Peyer's patch (tissue), 4 donors: ENCODE measurements at regions not wholly inside any gene's neighbourhood (a gene's known extent, or its start where the extent isn't known, plus 50 kb on each side); places are given as distances from the start of the nearest gene placed in this dataset.

Experiments used
- DNase-seq, 3 donors: peaks; one replicate each; pipeline ENCODE4 v3.0.0-alpha.2; 2017 to 2019
- H3K27ac ChIP-seq, 4 donors: fragments of 200-600 bp; sonication (generic); one replicate each; pipeline ENCODE4 v1.5.1; 2016 to 2019
- H3K27me3 ChIP-seq, 2 donors: fragments of 200-600 bp; sonication (generic); one replicate each; pipeline ENCODE4 v1.5.1; 2019
- H3K36me3 ChIP-seq, 3 donors: fragments of 200-600 bp; sonication (generic); one replicate each; pipeline ENCODE4 v1.5.1; 2016 to 2019
- H3K4me1 ChIP-seq, 4 donors: fragments of 200-600 bp; sonication (generic); one replicate each; pipeline ENCODE4 v1.5.1; 2016 to 2019
- H3K4me3 ChIP-seq, 4 donors: fragments of 200-600 bp; sonication (generic); 1 replicate in 3 of 4; 2 replicates in 1 of 4; pipeline ENCODE4 v1.5.1; 2016 to 2019; ENCODE audit warnings: mild to moderate bottlenecking in 1 of 4
- H3K9me3 ChIP-seq, 4 donors: fragments of 200-600 bp; sonication (generic); one replicate each; pipeline ENCODE4 v1.5.1; 2016 to 2019; ENCODE audit warnings: mild to moderate bottlenecking in 1 of 4
- POLR2A ChIP-seq, 2 donors: fragments of 450-650 bp; IDR thresholded peaks; one replicate each; pipeline ENCODE4 v1.5.1; 2017; ENCODE audit warnings: antibody characterized with exemption in 2 of 2, mild to moderate bottlenecking in 2 of 2, moderate library complexity in 2 of 2
- TF ChIP-seq, protein P1 (sequence below), 6 experiments: fragments of 450-650 bp in 4 of 6; fragments of 200-600 bp in 2 of 6; sonication (generic) in 1 of 6; IDR thresholded peaks; one replicate each; pipeline ENCODE4 v1.5.1; 2017 to 2019; ENCODE audit warnings: antibody characterized with exemption in 6 of 6, mild to moderate bottlenecking in 3 of 6, moderate library complexity in 1 of 6

DNA sequence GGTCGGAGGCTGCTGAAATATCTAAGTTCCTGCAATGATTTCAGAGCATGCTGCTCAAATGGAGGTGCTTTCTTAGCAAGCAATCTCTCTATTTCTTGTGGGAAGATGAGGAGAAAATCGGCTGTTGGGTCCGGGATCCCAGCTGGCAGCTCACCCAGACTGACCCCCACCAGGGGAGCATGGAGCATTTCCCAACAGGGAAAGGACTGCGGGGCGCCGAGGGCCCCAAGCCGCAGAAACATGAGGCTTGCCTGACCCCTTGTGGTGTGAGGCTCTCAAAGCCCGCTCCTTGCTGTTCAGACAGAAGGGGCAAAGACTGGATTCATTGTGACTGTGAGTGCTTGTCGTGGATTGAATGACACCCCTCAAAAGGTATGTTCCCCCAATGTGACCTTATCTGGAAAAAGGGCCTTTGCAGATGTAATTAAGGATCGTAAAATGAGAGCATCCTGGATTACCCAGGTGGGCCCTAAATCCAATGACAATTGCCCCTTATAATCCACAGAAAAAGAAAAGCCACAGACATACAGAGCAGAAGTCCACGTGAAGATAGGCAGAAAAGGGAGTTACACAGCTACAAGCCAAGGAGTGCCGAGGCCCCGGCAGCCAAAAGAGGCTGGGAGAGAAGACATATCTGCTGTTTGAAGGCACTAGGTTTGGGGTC is 116.3 kb upstream of the VASH1 start:
- no peak overlapping the region for H3K4me3 ChIP-seq
- TF ChIP-seq, protein P1, sequence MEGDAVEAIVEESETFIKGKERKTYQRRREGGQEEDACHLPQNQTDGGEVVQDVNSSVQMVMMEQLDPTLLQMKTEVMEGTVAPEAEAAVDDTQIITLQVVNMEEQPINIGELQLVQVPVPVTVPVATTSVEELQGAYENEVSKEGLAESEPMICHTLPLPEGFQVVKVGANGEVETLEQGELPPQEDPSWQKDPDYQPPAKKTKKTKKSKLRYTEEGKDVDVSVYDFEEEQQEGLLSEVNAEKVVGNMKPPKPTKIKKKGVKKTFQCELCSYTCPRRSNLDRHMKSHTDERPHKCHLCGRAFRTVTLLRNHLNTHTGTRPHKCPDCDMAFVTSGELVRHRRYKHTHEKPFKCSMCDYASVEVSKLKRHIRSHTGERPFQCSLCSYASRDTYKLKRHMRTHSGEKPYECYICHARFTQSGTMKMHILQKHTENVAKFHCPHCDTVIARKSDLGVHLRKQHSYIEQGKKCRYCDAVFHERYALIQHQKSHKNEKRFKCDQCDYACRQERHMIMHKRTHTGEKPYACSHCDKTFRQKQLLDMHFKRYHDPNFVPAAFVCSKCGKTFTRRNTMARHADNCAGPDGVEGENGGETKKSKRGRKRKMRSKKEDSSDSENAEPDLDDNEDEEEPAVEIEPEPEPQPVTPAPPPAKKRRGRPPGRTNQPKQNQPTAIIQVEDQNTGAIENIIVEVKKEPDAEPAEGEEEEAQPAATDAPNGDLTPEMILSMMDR (IDR thresholded peaks at IDR 0.05): peak in 3 of 6 experiments; percentile 15 to 33 (median 16)
- TF ChIP-seq POLR2A (IDR thresholded peaks at IDR 0.05): no peak
- DNase-seq: peak in 1 of 3 donors; percentile 34

DNA sequence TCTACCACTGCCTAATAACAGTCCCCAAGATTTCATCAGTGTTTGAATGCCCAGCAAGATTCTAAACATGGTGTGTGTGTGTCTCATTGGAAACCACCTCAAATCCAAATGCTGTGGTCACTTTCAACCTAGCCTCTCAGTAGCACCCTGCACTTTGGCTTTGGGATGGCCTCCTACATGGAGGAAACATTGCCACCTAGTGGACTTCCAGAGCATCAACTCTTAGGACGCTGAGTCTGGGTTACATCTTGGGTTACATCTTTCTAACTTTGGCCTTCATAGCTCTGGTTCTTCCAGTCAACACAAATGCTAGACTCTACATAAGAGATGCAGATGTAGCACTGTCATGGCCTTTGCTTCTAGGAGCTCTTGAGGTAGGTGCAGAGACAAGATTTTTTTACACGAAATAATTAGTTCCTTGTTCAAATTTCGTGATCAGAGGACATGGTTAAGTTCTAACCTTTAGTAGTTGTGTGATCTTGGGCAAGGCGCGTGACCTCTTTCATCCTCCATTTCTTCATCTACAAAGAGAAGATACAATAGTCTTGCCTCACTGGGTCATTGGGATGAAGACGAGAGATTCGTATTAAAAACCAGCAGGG is 113.5 kb upstream of the VASH1 start:
- Histone ChIP-seq H3K27me3 (no peaks in the 10 kb centered on the region), H3K4me3 (no peak overlapping the region), H3K27ac (no peak overlapping the region), H3K4me1 (no peaks in the 10 kb centered on the region), H3K36me3 (no peaks in the 10 kb centered on the region), H3K9me3 (no peaks in the 10 kb centered on the region)
- TF ChIP-seq, protein P1 (IDR thresholded peaks at IDR 0.05): peak in 5 of 6 experiments; percentile 16 to 63 (median 59)
- TF ChIP-seq POLR2A (IDR thresholded peaks at IDR 0.05): no peak
- peak in 1 of 3 donors; percentile 58 for DNase-seq

More for the DNA sequence above, 116.3 kb upstream of the VASH1 start:
- H3K36me3 ChIP-seq: no peaks in the 10 kb centered on the region
- no peaks in the 10 kb centered on the region for H3K27me3 ChIP-seq
- H3K4me1 ChIP-seq: no peaks in the 10 kb centered on the region
- no peak overlapping the region for H3K27ac ChIP-seq
- H3K9me3 ChIP-seq: no peaks in the 10 kb centered on the region

DNA sequence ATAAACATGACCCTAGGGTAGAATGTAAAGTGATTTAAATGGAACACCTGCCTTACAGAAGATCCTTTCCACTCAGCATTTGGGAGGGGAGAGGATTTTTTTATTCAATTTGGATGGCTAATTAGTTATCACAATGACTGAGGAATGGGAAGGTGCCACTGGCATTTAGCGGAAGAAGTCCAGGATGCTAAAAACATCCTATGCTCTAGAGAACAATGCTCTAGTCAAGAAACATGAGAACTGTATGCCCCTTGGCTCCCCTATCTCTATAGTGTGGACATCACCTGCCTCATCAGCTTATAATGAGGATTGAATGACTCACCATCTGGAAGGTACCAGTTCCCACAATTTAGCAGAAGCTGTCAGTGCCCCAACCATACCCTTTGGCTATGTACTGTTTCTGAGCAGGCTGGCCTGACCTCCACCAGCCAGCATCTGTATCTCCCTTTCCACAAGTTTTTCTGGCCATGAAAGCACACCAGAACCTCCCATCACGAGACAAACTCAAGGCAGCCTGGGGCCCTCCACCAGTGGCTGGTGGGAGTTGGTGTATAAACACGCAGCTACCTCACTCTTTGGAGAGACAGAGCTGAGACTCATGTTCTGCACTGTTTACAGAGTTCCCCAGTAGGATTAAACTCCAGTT is 109.7 kb upstream of the VASH1 start:
- no peak overlapping the region for H3K4me3 ChIP-seq
- H3K9me3 ChIP-seq: no peaks in the 10 kb centered on the region
- TF ChIP-seq, protein P1 (IDR thresholded peaks at IDR 0.05): no peak
- no peak for TF ChIP-seq POLR2A (IDR thresholded peaks at IDR 0.05)
- no peak overlapping the region for H3K27ac ChIP-seq
- no peaks in the 10 kb centered on the region for H3K36me3 ChIP-seq
- no peaks in the 10 kb centered on the region for H3K27me3 ChIP-seq
- no peak for DNase-seq
- no peaks in the 10 kb centered on the region for H3K4me1 ChIP-seq

DNA sequence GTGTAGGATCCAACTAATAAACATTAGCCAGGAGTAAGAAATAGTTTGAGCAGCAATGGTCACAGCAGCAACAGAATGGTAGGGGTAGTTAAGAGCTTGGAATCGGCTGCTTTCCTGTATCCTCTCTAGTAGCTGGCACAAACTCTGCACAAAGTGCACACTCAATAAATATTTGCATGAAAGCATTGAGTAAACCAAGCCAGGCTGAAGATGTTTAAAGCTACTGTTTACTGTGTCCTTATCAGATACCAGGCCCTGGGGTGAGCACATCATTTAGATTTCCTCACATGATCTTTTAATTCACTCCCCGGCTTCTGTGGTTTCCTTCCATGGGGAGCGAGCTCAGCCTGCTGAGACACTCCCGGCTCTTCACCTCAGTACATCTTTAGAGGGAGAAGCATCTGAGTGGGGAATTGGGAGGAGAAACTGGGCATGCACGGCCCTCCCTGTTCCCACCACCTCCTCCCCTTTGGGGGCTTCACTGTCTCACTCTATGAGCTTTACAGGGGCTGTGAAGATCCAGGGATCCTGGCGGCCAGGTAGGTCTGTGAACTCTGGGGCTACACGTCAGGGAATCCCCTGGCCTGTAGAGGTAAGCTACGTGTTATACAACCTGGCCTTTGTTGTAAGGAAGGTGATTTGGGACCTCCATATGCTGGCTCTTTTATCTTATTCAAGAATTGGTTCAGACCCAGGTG is 107.2 kb upstream of the VASH1 start:
- no peak for DNase-seq

DNA sequence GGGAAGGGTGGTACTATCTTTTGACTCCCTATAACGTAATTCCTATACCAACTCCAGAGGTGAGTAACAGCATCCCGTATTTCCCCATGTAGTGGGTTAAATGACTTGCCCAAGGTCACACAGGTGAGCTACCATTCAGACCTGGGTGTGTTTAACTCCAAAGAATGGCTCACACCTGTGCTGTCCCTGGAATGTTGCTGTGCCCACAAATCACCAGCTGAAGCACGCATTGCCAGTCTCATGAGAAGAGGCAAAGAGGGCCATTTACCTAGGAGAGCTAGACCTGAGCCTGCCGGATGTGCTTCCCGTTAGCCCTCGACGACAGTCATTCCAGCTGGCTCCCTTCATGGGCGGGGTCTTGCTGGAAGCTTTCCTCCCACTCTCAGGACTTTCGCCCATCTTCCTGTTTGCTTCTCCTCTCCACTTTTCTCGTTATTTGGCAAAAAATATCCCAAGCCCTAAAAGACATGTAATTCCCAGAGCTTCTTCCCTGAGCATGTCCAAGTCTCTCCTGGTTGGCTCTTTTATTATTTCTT is 106.6 kb upstream of the VASH1 start:
- no peaks in the 10 kb centered on the region for H3K36me3 ChIP-seq
- H3K4me3 ChIP-seq: no peak overlapping the region
- no peak for TF ChIP-seq POLR2A (IDR thresholded peaks at IDR 0.05)
- TF ChIP-seq, protein P1 (IDR thresholded peaks at IDR 0.05): no peak
- no peak for DNase-seq
- H3K27me3 ChIP-seq: no peaks in the 10 kb centered on the region
- no peak overlapping the region for H3K27ac ChIP-seq
- H3K4me1 ChIP-seq: no peaks in the 10 kb centered on the region
- H3K9me3 ChIP-seq: peaks cover 0 to 12% (median 0%) of the 10 kb centered on the region in 4 donors

More for the DNA sequence above, 107.2 kb upstream of the VASH1 start:
- H3K9me3 ChIP-seq: peaks cover 0 to 12% (median 0%) of the 10 kb centered on the region in 4 donors
- no peaks in the 10 kb centered on the region for H3K27me3 ChIP-seq
- H3K4me1 ChIP-seq: no peaks in the 10 kb centered on the region
- no peak overlapping the region for H3K27ac ChIP-seq
- H3K4me3 ChIP-seq: no peak overlapping the region
- TF ChIP-seq, protein P1 (IDR thresholded peaks at IDR 0.05): no peak
- TF ChIP-seq POLR2A (IDR thresholded peaks at IDR 0.05): no peak
- no peaks in the 10 kb centered on the region for H3K36me3 ChIP-seq
